Spleen (tissue), 7 donors: ENCODE measurements at regions not wholly inside any gene's neighbourhood (a gene's known extent, or its start where the extent isn't known, plus 50 kb on each side); places are given as distances from the start of the nearest gene placed in this dataset.

Experiments used
- POLR2A ChIP-seq, 3 donors: fragments of 450-650 bp; IDR thresholded peaks; one replicate each; pipeline ENCODE4 v1.5.1; 2017; ENCODE audit warnings: antibody characterized with exemption in 3 of 3, mild to moderate bottlenecking in 1 of 3
- POLR2AphosphoS5 ChIP-seq, 3 donors: sonication (generic); formaldehyde crosslinking; IDR thresholded peaks; one replicate each; pipeline ENCODE4 v1.5.1; 2017; ENCODE audit warnings: antibody characterized with exemption in 3 of 3
- TF ChIP-seq, protein P1 (sequence below), 11 experiments: fragments of 200-600 bp in 7 of 11; fragments of 450-650 bp in 4 of 11; sonication (generic) in 4 of 11; IDR thresholded peaks in 8 of 11; conservative IDR thresholded peaks in 3 of 11; 1 replicate in 7 of 11; 2 replicates in 4 of 11; pipeline versions ENCODE4 v1.4.0 to v1.8.0; 2016 to 2021; ENCODE audit warnings: antibody characterized with exemption in 11 of 11, inconsistent platforms in 4 of 11, mild to moderate bottlenecking in 1 of 11
- donor health status: DM: no; HTN: no; CAD: no; lungs with moderate emphysema.
- donor health status: DM: no; HTN: no; CAD: no.
- donor health status: DM: no; HTN: no; CAD: no.

DNA sequence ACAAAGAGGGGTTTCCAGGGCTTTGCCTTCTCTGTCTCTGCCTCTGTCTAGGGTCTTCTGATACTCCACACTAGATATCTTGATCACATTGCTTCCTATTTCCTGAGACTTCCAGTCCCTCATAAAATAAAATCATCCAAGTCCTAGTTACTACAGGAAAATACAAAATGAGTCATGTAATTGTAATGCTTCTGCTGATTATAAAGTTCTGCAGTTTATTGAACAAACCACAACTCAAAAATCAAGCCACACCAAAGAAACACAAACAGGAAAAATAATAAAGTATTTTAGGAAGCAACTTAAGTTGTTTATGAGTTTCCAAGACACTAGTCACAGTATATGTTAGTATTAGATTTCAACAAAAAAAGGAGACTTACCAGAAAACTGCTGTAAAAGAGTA, 695.1 kb upstream of the GALNTL6 start:
- no peak for TF ChIP-seq POLR2AphosphoS5 (IDR thresholded peaks at IDR 0.05)
- TF ChIP-seq POLR2A (IDR thresholded peaks at IDR 0.05) = no peak
- TF ChIP-seq, protein P1, sequence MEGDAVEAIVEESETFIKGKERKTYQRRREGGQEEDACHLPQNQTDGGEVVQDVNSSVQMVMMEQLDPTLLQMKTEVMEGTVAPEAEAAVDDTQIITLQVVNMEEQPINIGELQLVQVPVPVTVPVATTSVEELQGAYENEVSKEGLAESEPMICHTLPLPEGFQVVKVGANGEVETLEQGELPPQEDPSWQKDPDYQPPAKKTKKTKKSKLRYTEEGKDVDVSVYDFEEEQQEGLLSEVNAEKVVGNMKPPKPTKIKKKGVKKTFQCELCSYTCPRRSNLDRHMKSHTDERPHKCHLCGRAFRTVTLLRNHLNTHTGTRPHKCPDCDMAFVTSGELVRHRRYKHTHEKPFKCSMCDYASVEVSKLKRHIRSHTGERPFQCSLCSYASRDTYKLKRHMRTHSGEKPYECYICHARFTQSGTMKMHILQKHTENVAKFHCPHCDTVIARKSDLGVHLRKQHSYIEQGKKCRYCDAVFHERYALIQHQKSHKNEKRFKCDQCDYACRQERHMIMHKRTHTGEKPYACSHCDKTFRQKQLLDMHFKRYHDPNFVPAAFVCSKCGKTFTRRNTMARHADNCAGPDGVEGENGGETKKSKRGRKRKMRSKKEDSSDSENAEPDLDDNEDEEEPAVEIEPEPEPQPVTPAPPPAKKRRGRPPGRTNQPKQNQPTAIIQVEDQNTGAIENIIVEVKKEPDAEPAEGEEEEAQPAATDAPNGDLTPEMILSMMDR (IDR thresholded peaks at IDR 0.05 in 8 of 11, conservative IDR thresholded peaks at IDR 0.05 in 3 of 11) = no peak
